A673 (cell line): ENCODE measurements at regions not wholly inside any gene's neighbourhood (a gene's known extent, or its start where the extent isn't known, plus 50 kb on each side); places are given as distances from the start of the nearest gene placed in this dataset.

Experiments
- EZH2 ChIP-seq: fragments of 200-600 bp; sonication (generic); IDR thresholded peaks from 2 replicates; pipeline ENCODE4 v1.6.1; 2017; ENCODE audit warnings: borderline replicate concordance, low read depth, mild to moderate bottlenecking, mixed read lengths, antibody characterized with exemption, low read length; ENCODE audit not compliant: poor library complexity, severe bottlenecking
- TF ChIP-seq, protein P1 (sequence below): fragments of 300-800, 200-600 bp; sonication (generic); conservative IDR thresholded peaks from 2 replicates; pipeline ENCODE4 v1.5.1; 2017; ENCODE audit warnings: low read depth, mild to moderate bottlenecking, antibody characterized with exemption, low read length, moderate library complexity, mixed read lengths

DNA sequence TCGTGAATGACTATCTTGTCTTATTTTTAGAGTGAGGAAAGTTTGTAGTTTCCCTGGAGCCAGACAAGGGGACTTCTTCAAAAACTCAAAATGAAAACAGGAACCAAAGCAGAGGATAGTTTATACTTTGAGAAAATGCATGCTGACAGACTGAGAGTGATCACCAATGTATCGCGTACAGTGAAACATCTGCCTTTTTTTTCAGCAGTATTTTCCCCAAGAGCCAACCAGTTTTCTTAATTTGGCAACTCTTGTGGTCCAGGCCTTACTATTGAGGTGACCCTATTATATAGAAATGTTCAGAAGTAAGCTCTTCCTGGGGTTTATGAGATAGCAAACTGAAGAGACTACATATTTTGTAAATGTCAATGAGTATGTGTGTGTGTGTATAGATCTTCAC is 153.7 kb upstream of the VRK2 start:
- TF ChIP-seq, protein P1, sequence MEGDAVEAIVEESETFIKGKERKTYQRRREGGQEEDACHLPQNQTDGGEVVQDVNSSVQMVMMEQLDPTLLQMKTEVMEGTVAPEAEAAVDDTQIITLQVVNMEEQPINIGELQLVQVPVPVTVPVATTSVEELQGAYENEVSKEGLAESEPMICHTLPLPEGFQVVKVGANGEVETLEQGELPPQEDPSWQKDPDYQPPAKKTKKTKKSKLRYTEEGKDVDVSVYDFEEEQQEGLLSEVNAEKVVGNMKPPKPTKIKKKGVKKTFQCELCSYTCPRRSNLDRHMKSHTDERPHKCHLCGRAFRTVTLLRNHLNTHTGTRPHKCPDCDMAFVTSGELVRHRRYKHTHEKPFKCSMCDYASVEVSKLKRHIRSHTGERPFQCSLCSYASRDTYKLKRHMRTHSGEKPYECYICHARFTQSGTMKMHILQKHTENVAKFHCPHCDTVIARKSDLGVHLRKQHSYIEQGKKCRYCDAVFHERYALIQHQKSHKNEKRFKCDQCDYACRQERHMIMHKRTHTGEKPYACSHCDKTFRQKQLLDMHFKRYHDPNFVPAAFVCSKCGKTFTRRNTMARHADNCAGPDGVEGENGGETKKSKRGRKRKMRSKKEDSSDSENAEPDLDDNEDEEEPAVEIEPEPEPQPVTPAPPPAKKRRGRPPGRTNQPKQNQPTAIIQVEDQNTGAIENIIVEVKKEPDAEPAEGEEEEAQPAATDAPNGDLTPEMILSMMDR = no peak
- TF ChIP-seq EZH2 = no peak
